ENCODE measurements at regions not wholly inside any gene's neighbourhood (a gene's known extent, or its start where the extent isn't known, plus 50 kb on each side); places are given as distances from the start of the nearest gene placed in this dataset.
"Not testable (repeated sequence)": the region's sequence is repeated elsewhere in the genome, so short reads cannot be mapped to it uniquely, and the experiment has no call there.

DNA sequence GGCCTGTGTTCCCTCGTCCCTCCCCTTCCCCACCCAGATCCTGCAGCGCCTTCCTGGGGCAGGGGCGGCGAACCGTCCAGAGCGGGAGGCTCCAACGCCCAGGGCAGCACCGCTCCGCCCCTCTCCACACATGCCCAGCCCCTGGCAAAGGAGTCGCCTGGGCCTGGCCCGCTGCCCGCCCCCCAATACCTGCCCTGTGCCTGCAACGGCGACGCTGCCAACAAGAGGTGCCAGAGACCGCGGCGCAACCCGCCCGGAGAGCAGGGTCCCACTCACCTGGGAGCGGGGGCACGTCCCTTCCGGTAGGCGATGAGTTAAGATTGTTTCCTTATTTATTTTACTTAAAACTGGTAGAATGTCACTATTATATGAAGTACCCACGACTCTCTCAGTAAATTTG lies 77.5 kb upstream of the ZNG1F start:
- not testable (repeated sequence) for TF ChIP-seq YY1 (IDR thresholded peaks at IDR 0.05; ENCODE audit: extremely low read depth, insufficient replicate concordance, low read depth, low read length); POLR2AphosphoS5 (IDR thresholded peaks at IDR 0.05; ENCODE audit: low read depth, low read length); ZFX (IDR thresholded peaks at IDR 0.05); RAD21 (IDR thresholded peaks at IDR 0.05; ENCODE audit: low read depth); POLR2A (IDR thresholded peaks at IDR 0.05; ENCODE audit: borderline replicate concordance, extremely low read depth, insufficient read depth, insufficient read length); EZH2 (IDR thresholded peaks at IDR 0.05); EGR1 (IDR thresholded peaks at IDR 0.05; ENCODE audit: low read depth); JUND (IDR thresholded peaks at IDR 0.05)
- TF ChIP-seq, protein P1, sequence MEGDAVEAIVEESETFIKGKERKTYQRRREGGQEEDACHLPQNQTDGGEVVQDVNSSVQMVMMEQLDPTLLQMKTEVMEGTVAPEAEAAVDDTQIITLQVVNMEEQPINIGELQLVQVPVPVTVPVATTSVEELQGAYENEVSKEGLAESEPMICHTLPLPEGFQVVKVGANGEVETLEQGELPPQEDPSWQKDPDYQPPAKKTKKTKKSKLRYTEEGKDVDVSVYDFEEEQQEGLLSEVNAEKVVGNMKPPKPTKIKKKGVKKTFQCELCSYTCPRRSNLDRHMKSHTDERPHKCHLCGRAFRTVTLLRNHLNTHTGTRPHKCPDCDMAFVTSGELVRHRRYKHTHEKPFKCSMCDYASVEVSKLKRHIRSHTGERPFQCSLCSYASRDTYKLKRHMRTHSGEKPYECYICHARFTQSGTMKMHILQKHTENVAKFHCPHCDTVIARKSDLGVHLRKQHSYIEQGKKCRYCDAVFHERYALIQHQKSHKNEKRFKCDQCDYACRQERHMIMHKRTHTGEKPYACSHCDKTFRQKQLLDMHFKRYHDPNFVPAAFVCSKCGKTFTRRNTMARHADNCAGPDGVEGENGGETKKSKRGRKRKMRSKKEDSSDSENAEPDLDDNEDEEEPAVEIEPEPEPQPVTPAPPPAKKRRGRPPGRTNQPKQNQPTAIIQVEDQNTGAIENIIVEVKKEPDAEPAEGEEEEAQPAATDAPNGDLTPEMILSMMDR (IDR thresholded peaks at IDR 0.05 in 2 of 3, conservative IDR thresholded peaks at IDR 0.05 in 1 of 3; ENCODE audit: borderline replicate concordance in 1 of 3, insufficient read depth in 1 of 3, low read depth in 2 of 3, low read length in 2 of 3) = not testable (repeated sequence)
- TF ChIP-seq, protein P2, sequence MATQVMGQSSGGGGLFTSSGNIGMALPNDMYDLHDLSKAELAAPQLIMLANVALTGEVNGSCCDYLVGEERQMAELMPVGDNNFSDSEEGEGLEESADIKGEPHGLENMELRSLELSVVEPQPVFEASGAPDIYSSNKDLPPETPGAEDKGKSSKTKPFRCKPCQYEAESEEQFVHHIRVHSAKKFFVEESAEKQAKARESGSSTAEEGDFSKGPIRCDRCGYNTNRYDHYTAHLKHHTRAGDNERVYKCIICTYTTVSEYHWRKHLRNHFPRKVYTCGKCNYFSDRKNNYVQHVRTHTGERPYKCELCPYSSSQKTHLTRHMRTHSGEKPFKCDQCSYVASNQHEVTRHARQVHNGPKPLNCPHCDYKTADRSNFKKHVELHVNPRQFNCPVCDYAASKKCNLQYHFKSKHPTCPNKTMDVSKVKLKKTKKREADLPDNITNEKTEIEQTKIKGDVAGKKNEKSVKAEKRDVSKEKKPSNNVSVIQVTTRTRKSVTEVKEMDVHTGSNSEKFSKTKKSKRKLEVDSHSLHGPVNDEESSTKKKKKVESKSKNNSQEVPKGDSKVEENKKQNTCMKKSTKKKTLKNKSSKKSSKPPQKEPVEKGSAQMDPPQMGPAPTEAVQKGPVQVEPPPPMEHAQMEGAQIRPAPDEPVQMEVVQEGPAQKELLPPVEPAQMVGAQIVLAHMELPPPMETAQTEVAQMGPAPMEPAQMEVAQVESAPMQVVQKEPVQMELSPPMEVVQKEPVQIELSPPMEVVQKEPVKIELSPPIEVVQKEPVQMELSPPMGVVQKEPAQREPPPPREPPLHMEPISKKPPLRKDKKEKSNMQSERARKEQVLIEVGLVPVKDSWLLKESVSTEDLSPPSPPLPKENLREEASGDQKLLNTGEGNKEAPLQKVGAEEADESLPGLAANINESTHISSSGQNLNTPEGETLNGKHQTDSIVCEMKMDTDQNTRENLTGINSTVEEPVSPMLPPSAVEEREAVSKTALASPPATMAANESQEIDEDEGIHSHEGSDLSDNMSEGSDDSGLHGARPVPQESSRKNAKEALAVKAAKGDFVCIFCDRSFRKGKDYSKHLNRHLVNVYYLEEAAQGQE (IDR thresholded peaks at IDR 0.05; ENCODE audit: low read depth) = not testable (repeated sequence)
- TF ChIP-seq, protein P3, sequence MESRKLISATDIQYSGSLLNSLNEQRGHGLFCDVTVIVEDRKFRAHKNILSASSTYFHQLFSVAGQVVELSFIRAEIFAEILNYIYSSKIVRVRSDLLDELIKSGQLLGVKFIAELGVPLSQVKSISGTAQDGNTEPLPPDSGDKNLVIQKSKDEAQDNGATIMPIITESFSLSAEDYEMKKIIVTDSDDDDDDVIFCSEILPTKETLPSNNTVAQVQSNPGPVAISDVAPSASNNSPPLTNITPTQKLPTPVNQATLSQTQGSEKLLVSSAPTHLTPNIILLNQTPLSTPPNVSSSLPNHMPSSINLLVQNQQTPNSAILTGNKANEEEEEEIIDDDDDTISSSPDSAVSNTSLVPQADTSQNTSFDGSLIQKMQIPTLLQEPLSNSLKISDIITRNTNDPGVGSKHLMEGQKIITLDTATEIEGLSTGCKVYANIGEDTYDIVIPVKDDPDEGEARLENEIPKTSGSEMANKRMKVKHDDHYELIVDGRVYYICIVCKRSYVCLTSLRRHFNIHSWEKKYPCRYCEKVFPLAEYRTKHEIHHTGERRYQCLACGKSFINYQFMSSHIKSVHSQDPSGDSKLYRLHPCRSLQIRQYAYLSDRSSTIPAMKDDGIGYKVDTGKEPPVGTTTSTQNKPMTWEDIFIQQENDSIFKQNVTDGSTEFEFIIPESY (IDR thresholded peaks at IDR 0.05; ENCODE audit: extremely low read depth, insufficient replicate concordance, low read length) = not testable (repeated sequence)

All from HCT116 (cell line).